Tibial nerve (tissue), 4 donors: ENCODE measurements at regions not wholly inside any gene's neighbourhood (a gene's known extent, or its start where the extent isn't known, plus 50 kb on each side); places are given as distances from the start of the nearest gene placed in this dataset.
"Not testable (repeated sequence)": the region's sequence is repeated elsewhere in the genome, so short reads cannot be mapped to it uniquely, and the experiment has no call there.

Source experiments
- DNase-seq, 2 donors: peaks; one replicate each; pipeline ENCODE4 v3.0.0-alpha.2; 2019; ENCODE audit warnings: low spot score in 2 of 2
- H3K27ac ChIP-seq, 4 donors: fragments of 200-600 bp; sonication (generic) in 3 of 4; one replicate each; pipeline ENCODE4 v1.5.1; 2017 to 2019; ENCODE audit warnings: mild to moderate bottlenecking in 1 of 4
- H3K27me3 ChIP-seq, 2 donors: fragments of 200-600 bp; sonication (generic) in 1 of 2; one replicate each; pipeline versions ENCODE4 v1.5.1 to v1.6.0; 2017 to 2019
- H3K36me3 ChIP-seq, 3 donors: fragments of 200-600 bp; sonication (generic); one replicate each; pipeline ENCODE4 v1.5.1; 2018 to 2019
- H3K4me1 ChIP-seq, 4 donors: fragments of 200-600 bp; sonication (generic) in 3 of 4; one replicate each; pipeline ENCODE4 v1.5.1; 2017 to 2019
- H3K4me3 ChIP-seq, 4 donors: fragments of 200-600 bp; sonication (generic) in 3 of 4; one replicate each; pipeline ENCODE4 v1.5.1; 2017 to 2019; ENCODE audit warnings: mild to moderate bottlenecking in 1 of 4, moderate library complexity in 1 of 4
- H3K9me3 ChIP-seq, 4 donors: fragments of 200-600 bp; sonication (generic) in 3 of 4; one replicate each; pipeline ENCODE4 v1.5.1; 2017 to 2019
- EP300 ChIP-seq, 2 donors: sonication (generic); formaldehyde crosslinking; IDR thresholded peaks; one replicate each; pipeline ENCODE4 v1.6.1; 2017; ENCODE audit warnings: antibody characterized with exemption in 2 of 2, mild to moderate bottlenecking in 1 of 2
- POLR2A ChIP-seq, 2 donors: fragments of 450-650 bp; IDR thresholded peaks; one replicate each; pipeline ENCODE4 v1.6.1; 2017; ENCODE audit warnings: antibody characterized with exemption in 2 of 2, mild to moderate bottlenecking in 2 of 2, moderate library complexity in 2 of 2
- WGBS, 2 donors: methylation state at CpG; one replicate each; pipeline ENCODE4 v1.1.5; 2018; 5-methylcytosine and 5-hydroxymethylcytosine counted together
- TF ChIP-seq, protein P1 (sequence below), 5 experiments: fragments of 200-600 bp in 3 of 5; fragments of 450-650 bp in 2 of 5; sonication (generic) in 3 of 5; IDR thresholded peaks; one replicate each; pipeline ENCODE4 v1.5.1; 2016 to 2019; ENCODE audit warnings: antibody characterized with exemption in 5 of 5, mild to moderate bottlenecking in 3 of 5, moderate library complexity in 2 of 5

DNA sequence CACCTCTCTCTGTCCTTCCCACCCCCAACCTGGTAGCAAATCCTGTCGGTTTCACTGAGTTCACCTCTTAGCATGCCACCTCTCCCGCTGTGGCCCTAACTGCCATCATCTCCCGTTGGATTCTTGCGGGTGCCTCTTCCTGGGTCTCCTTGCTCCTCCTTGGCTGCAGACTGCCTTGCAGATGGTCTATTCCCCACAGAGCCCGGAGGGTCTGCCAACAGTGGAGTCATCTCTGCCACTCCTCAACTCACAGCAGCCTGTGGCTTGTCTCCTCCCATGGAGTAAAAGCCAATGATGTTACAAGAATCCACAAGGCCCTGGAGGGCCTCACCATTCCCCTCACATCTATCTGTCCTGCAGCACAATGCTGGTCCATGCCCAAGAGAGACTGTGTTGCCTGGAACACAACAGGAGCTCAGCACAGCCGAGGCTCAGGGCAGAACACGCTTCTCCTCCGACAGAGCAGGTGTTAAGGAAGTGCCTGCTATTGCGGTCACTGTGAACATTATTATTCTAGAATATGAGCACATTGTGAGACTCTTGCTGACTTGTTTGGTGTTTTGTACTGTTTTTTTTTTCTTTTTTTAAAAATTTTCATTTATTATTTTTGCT, 241.8 kb upstream of the SULF2 start:
- Histone ChIP-seq H3K27ac (no peak overlapping the region), H3K9me3 (peaks cover 0 to 10% (median 3%) of the 10 kb centered on the region in 4 donors), H3K27me3 (no peaks in the 10 kb centered on the region), H3K4me3 (no peak overlapping the region), H3K36me3 (no peaks in the 10 kb centered on the region), H3K4me1 (peaks cover 0 to 15% (median 0%) of the 10 kb centered on the region in 4 donors)
- no peak for DNase-seq
- WGBS, 2 donors: 83 to 95% methylated on average over 9 of the region's 9 CpGs
- TF ChIP-seq POLR2A (IDR thresholded peaks at IDR 0.05) (no peak), EP300 (IDR thresholded peaks at IDR 0.05) (no peak)
- TF ChIP-seq, protein P1, sequence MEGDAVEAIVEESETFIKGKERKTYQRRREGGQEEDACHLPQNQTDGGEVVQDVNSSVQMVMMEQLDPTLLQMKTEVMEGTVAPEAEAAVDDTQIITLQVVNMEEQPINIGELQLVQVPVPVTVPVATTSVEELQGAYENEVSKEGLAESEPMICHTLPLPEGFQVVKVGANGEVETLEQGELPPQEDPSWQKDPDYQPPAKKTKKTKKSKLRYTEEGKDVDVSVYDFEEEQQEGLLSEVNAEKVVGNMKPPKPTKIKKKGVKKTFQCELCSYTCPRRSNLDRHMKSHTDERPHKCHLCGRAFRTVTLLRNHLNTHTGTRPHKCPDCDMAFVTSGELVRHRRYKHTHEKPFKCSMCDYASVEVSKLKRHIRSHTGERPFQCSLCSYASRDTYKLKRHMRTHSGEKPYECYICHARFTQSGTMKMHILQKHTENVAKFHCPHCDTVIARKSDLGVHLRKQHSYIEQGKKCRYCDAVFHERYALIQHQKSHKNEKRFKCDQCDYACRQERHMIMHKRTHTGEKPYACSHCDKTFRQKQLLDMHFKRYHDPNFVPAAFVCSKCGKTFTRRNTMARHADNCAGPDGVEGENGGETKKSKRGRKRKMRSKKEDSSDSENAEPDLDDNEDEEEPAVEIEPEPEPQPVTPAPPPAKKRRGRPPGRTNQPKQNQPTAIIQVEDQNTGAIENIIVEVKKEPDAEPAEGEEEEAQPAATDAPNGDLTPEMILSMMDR (IDR thresholded peaks at IDR 0.05): no peak

DNA sequence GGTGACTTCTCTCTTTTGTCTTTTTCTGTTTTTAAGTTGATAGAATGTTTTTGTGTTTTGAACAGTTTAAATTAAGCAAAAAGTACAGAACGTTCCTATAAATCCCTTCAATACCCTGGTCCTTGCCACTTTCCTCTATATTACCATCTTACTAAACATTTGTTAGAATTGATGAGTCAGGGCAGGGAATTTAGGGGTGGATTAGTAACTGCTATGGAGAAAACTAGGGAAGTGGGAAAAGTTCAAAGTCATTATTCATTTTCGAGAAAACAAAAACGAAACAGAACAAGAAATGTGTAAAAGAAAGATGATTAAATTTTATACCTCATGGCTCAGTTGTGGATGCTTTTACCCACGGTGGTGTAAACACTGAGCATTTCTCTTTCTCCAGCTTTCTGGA, 240.4 kb upstream of the SULF2 start:
- no peak for DNase-seq
- H3K27ac ChIP-seq: no peak overlapping the region
- 42 to 56% methylated on average over 4 of the region's 4 CpGs for WGBS, 2 donors
- TF ChIP-seq EP300 (IDR thresholded peaks at IDR 0.05): no peak
- H3K27me3 ChIP-seq: peaks cover 0 to 4% of the 10 kb centered on the region in 2 donors
- no peak overlapping the region for H3K4me3 ChIP-seq
- H3K9me3 ChIP-seq: peaks cover 0 to 10% (median 3%) of the 10 kb centered on the region in 4 donors
- no peaks in the 10 kb centered on the region for H3K36me3 ChIP-seq
- H3K4me1 ChIP-seq: peaks cover 0 to 15% (median 0%) of the 10 kb centered on the region in 4 donors

DNA sequence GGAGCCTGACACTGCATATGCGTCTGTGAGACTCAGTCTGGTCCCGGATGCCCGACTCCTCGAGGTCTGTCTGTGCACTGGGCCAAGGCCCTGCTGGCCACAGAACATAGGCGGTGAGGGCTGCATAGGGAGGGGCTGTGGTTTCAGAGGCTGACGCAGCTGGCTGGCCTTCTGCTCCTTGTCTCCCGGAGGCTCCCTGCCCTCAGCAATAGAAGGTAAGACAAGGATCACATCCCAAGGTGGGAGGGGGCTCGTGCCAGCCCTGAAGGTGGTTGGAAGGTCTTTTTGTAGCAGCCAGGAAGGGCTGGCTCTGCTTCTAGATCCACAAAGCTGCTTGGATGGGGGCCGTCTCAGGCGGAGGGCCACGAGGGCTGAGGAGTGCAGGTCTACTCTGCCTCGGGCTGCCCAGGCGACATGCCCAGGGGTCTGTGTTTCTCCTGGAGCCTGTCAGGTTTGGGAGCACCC, 239.8 kb upstream of the SULF2 start:
- peak; percentile 24 to 50 for DNase-seq

DNA sequence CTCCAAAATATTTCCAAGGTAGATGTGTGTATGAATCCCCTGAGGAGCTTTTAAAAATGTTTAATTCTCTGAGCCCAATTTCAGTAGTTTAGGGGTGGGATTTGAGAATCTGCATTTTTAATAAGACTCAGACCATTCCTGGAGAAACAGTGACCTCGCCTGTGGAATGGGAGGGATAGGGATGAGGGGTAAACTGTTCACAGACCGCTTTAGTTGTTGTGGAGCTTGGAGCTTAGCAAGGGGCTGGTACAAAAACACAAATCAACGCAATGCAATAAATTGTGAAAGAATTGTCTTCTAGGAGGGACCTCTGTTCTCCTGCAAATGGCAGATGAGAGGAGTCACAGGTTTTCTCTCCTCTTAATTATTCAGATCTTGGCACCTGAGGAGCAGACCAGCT, 239.3 kb upstream of the SULF2 start:
- no peak for DNase-seq
- Histone ChIP-seq H3K27me3 (peaks cover 0 to 4% of the 10 kb centered on the region in 2 donors), H3K4me1 (peaks cover 0 to 15% (median 0%) of the 10 kb centered on the region in 4 donors), H3K27ac (no peak overlapping the region), H3K36me3 (no peaks in the 10 kb centered on the region), H3K4me3 (no peak overlapping the region), H3K9me3 (peaks cover 0 to 10% (median 3%) of the 10 kb centered on the region in 4 donors)
- WGBS, 2 donors: 59 to 72% methylated on average over 3 of the region's 3 CpGs
- no peak for TF ChIP-seq POLR2A (IDR thresholded peaks at IDR 0.05)
- TF ChIP-seq EP300 (IDR thresholded peaks at IDR 0.05): no peak
- TF ChIP-seq, protein P1 (IDR thresholded peaks at IDR 0.05): no peak

More for the DNA sequence above, 239.8 kb upstream of the SULF2 start:
- peaks cover 0 to 15% (median 0%) of the 10 kb centered on the region in 4 donors for H3K4me1 ChIP-seq
- no peaks in the 10 kb centered on the region for H3K36me3 ChIP-seq
- peaks cover 0 to 10% (median 3%) of the 10 kb centered on the region in 4 donors for H3K9me3 ChIP-seq
- no peak overlapping the region for H3K4me3 ChIP-seq
- no peak for TF ChIP-seq EP300 (IDR thresholded peaks at IDR 0.05)
- no peak for TF ChIP-seq POLR2A (IDR thresholded peaks at IDR 0.05)
- TF ChIP-seq, protein P1 (IDR thresholded peaks at IDR 0.05): no peak
- H3K27me3 ChIP-seq: peaks cover 0 to 4% of the 10 kb centered on the region in 2 donors
- 57 to 60% methylated on average over 9 to 13 of the region's 13 CpGs for WGBS, 2 donors
- no peak overlapping the region for H3K27ac ChIP-seq

DNA sequence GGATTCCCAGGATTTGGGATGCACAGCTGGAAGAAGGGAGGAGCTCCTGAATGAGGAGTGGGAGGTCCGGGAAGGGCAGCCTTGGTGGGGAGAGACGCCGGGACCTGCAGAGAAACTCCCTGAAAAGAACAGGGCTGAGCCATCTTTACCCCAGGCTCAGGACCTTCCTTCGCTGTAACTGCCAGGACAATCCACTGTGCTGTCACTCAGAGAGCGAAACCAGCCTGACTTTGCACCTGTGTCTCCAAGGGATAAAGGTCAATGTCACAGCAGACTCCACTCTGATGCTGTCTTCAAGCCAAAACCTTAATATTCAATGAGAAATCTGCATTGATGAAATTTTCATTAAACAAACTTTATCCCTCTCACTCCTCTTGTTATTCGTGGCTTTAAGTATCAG, 235.4 kb upstream of the SULF2 start:
- not testable (repeated sequence) for H3K27ac ChIP-seq

DNA sequence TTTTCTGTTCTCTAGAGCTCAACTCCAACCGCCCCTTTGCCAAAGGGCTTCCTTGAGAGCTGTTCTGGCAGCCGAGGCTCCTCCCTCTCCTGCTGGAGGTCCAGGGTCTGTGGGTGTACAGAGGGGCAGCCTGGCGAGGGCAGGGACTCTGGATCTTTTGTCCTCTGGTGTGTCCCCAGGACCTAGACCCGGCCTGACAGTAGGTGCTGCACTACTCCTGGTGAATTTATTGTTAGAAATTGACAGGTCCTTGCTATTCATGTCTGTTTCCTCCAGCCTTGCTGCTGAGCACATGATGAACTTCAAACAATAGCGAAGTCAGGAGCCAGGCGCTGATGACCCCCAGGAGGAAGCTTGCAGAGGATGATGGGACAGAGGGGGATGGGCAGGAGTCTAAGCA, 234.7 kb upstream of the SULF2 start:
- WGBS, 2 donors: 67 to 81% methylated on average over 6 of the region's 6 CpGs
- DNase-seq: no peak

More for the DNA sequence above, 235.4 kb upstream of the SULF2 start:
- not testable (repeated sequence) for H3K36me3 ChIP-seq, DNase-seq, H3K27me3 ChIP-seq, H3K4me3 ChIP-seq
- WGBS, 2 donors: 81 to 83% methylated on average over 6 of the region's 6 CpGs
- H3K9me3 ChIP-seq: peaks cover 0 to 10% (median 3%) of the 10 kb centered on the region in 4 donors
- peaks cover 0 to 22% (median 0%) of the 10 kb centered on the region in 4 donors for H3K4me1 ChIP-seq

More for the DNA sequence above, 234.7 kb upstream of the SULF2 start:
- peaks cover 0 to 19% (median 0%) of the 10 kb centered on the region in 4 donors for H3K4me1 ChIP-seq
- TF ChIP-seq POLR2A (IDR thresholded peaks at IDR 0.05) (no peak), EP300 (IDR thresholded peaks at IDR 0.05) (no peak)
- TF ChIP-seq, protein P1 (IDR thresholded peaks at IDR 0.05): no peak
- no peak overlapping the region for H3K27ac ChIP-seq
- H3K27me3 ChIP-seq: peaks cover 0 to 4% of the 10 kb centered on the region in 2 donors
- H3K4me3 ChIP-seq: no peak overlapping the region
- H3K9me3 ChIP-seq: peaks cover 0 to 10% (median 3%) of the 10 kb centered on the region in 4 donors
- H3K36me3 ChIP-seq: no peaks in the 10 kb centered on the region
